Vagina (tissue), 2 donors: ENCODE measurements at regions not wholly inside any gene's neighbourhood (a gene's known extent, or its start where the extent isn't known, plus 50 kb on each side); places are given as distances from the start of the nearest gene placed in this dataset.

ENCODE experiments used
- DNase-seq, 2 donors: peaks; one replicate each; pipeline ENCODE4 v3.0.0-alpha.2; 2017; ENCODE audit errors: extremely low spot score in 2 of 2
- H3K27ac ChIP-seq: fragments of 200-600 bp; sonication (generic); one replicate; pipeline ENCODE4 v1.5.1; 2019
- H3K27me3 ChIP-seq: fragments of 200-600 bp; sonication (generic); one replicate; pipeline ENCODE4 v1.5.1; 2019
- H3K36me3 ChIP-seq, 2 donors: fragments of 200-600 bp; sonication (generic); one replicate each; pipeline ENCODE4 v1.5.1; 2017 to 2019
- H3K4me1 ChIP-seq: fragments of 200-600 bp; sonication (generic); one replicate; pipeline ENCODE4 v1.5.1; 2019
- H3K4me3 ChIP-seq, 2 donors: fragments of 200-600 bp; sonication (generic); 1 replicate in 1 of 2; 2 replicates in 1 of 2; pipeline ENCODE4 v1.5.1; 2016 to 2019
- H3K9me3 ChIP-seq: fragments of 200-600 bp; sonication (generic); one replicate; pipeline ENCODE4 v1.5.1; 2019
- CTCF ChIP-seq, 3 experiments: fragments of 450-650 bp in 2 of 3; fragments of 200-600 bp in 1 of 3; sonication (generic) in 1 of 3; IDR thresholded peaks; one replicate each; pipeline ENCODE4 v1.5.1; 2017 to 2019; ENCODE audit warnings: antibody characterized with exemption in 3 of 3, mild to moderate bottlenecking in 2 of 3, moderate library complexity in 2 of 3
- POLR2A ChIP-seq, 2 donors: fragments of 450-650 bp; IDR thresholded peaks; one replicate each; pipeline ENCODE4 v1.6.1; 2017; ENCODE audit warnings: antibody characterized with exemption in 2 of 2, mild to moderate bottlenecking in 2 of 2, moderate library complexity in 2 of 2
- POLR2AphosphoS5 ChIP-seq, 2 donors: sonication (generic); formaldehyde crosslinking; IDR thresholded peaks; one replicate each; pipeline ENCODE4 v1.9.0; 2017; ENCODE audit warnings: antibody characterized with exemption in 2 of 2, mild to moderate bottlenecking in 2 of 2, low read depth in 1 of 2; ENCODE audit not compliant: insufficient read depth in 1 of 2
- intact Hi-C: fragments of 100-400 bp; cut with DNase I; formaldehyde crosslinking; loops from one replicate; pipeline ENCODE4 v1.15.1; 2023

GRCh38 chr1:212537610-212538009 is 71.0 kb upstream of the ATF3 start:
- H3K27me3 ChIP-seq: no peaks in the 10 kb centered on the region
- H3K36me3 ChIP-seq: no peaks in the 10 kb centered on the region
- H3K9me3 ChIP-seq: no peaks in the 10 kb centered on the region
- TF ChIP-seq POLR2AphosphoS5 (IDR thresholded peaks at IDR 0.05; ENCODE audit: insufficient read depth in 1 of 2, low read depth in 1 of 2) (no peak), CTCF (IDR thresholded peaks at IDR 0.05) (no peak), POLR2A (IDR thresholded peaks at IDR 0.05) (no peak)
- H3K27ac ChIP-seq: no peak overlapping the region
- H3K4me3 ChIP-seq: no peak overlapping the region
- H3K4me1 ChIP-seq: no peaks in the 10 kb centered on the region
- intact Hi-C loops: no loop called here
- no peak for DNase-seq

GRCh38 chr1:212539737-212540430 is 68.7 kb upstream of the ATF3 start:
- Histone ChIP-seq H3K27ac (no peak overlapping the region), H3K27me3 (no peaks in the 10 kb centered on the region), H3K4me1 (no peaks in the 10 kb centered on the region), H3K36me3 (no peaks in the 10 kb centered on the region), H3K4me3 (no peak overlapping the region), H3K9me3 (no peaks in the 10 kb centered on the region)
- no peak for DNase-seq
- no peak for TF ChIP-seq POLR2A (IDR thresholded peaks at IDR 0.05)
- TF ChIP-seq POLR2AphosphoS5 (IDR thresholded peaks at IDR 0.05; ENCODE audit: insufficient read depth in 1 of 2, low read depth in 1 of 2): no peak
- TF ChIP-seq CTCF (IDR thresholded peaks at IDR 0.05): no peak
- intact Hi-C loops: no loop called here

DNA sequence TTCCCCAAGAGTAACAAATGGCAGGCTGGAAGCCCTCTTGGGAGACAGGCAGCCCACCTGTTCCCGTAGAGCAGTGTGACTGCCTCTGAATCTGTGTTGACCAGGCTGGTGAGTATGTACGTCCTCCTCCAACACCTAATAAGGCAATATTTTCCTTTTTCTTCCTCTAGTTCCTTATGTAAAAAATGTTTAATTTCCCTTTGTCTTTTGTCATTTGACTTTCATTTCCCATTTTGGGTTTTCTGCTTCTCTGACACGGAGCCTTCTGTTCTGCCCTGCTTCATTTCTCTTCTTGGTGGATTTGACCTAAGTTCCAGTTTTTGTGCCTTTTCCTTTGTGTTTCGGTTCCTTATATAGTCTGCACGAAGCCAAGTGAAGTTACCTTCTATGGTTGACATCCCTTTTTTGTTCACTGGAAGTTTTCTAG is 65.8 kb upstream of the ATF3 start:
- Histone ChIP-seq H3K4me1 (no peaks in the 10 kb centered on the region), H3K27ac (no peak overlapping the region), H3K4me3 (no peak overlapping the region), H3K27me3 (no peaks in the 10 kb centered on the region), H3K9me3 (no peaks in the 10 kb centered on the region), H3K36me3 (no peaks in the 10 kb centered on the region)
- TF ChIP-seq POLR2AphosphoS5 (IDR thresholded peaks at IDR 0.05; ENCODE audit: insufficient read depth in 1 of 2, low read depth in 1 of 2): no peak
- TF ChIP-seq CTCF (IDR thresholded peaks at IDR 0.05): no peak
- TF ChIP-seq POLR2A (IDR thresholded peaks at IDR 0.05): no peak
- intact Hi-C loops: no loop called here
- DNase-seq: no peak

DNA sequence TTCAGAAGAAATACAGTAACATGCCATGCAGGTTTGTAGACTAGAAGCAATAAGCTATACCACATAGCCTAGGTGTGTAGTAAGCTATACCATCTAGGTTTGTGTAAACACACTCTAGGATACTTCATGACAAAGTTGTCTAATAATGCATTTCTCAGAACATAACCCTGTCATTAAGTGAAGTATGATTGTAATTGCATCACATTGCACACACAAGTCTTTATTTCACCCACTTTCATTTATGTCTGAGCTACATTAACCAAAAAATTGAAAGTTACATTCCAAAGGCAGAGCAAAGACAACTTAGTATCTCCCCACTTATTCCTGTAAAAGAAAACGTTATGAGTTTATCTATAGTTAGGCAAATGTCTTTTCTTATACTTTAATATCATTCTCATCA is 64.5 kb upstream of the ATF3 start:
- Histone ChIP-seq H3K36me3 (no peaks in the 10 kb centered on the region), H3K4me3 (no peak overlapping the region), H3K27ac (no peak overlapping the region), H3K9me3 (no peaks in the 10 kb centered on the region), H3K4me1 (no peaks in the 10 kb centered on the region), H3K27me3 (no peaks in the 10 kb centered on the region)
- intact Hi-C loops: no loop called here
- no peak for TF ChIP-seq POLR2AphosphoS5 (IDR thresholded peaks at IDR 0.05; ENCODE audit: insufficient read depth in 1 of 2, low read depth in 1 of 2)
- TF ChIP-seq POLR2A (IDR thresholded peaks at IDR 0.05): no peak
- no peak for TF ChIP-seq CTCF (IDR thresholded peaks at IDR 0.05)
- DNase-seq: no peak

DNA sequence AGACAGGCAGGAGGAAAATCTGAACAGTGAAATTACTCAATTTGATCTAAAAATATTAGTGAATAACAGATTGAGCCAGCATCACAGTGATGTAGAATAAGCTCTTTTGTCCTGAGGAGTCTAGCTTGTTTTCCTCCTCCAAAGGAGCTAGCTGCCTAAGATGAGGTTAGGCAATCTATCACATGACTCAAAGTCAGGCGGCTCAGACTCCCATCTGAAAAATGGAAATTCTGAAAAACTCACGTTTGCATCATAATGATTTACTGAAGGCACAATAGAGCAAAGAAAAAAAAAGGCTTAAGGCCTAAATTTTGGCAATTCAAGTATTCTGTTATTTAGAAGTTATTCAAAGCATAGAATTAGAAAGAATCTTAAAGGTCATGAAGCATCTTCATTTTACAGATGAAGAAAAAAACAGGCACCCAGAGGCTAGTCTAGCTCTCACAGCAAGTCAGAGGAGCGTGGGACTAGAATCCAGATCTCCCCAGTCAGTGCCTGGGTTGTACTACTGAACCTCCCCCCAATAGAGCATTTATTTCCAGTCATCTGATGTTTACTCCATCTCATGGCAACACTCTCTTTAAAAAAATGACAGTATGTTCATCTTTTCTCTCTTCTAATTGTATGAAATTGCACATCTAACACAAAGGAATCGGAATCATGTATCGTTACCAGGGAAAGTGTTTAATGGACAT is 62.5 kb upstream of the ATF3 start:
- intact Hi-C loops: no loop called here
- Histone ChIP-seq H3K4me3 (no peak overlapping the region), H3K27ac (peak overlapping the region; percentile 88), H3K27me3 (no peaks in the 10 kb centered on the region), H3K9me3 (no peaks in the 10 kb centered on the region), H3K36me3 (no peaks in the 10 kb centered on the region), H3K4me1 (no peaks in the 10 kb centered on the region)
- DNase-seq: no peak
- TF ChIP-seq CTCF (IDR thresholded peaks at IDR 0.05) (no peak), POLR2A (IDR thresholded peaks at IDR 0.05) (no peak), POLR2AphosphoS5 (IDR thresholded peaks at IDR 0.05; ENCODE audit: insufficient read depth in 1 of 2, low read depth in 1 of 2) (peak; percentile 35 to 94)
